Liver (tissue), 3 donors: ENCODE measurements at regions not wholly inside any gene's neighbourhood (a gene's known extent, or its start where the extent isn't known, plus 50 kb on each side); places are given as distances from the start of the nearest gene placed in this dataset.
A peak's percentile ranks its signal among the peaks of the same experiment; 100 is the strongest.

Experiments used
- ATF3 ChIP-seq: IDR thresholded peaks from 2 replicates; pipeline ENCODE4 v1.6.1; 2016; ENCODE audit warnings: antibody characterized with exemption
- CTCF ChIP-seq: fragments of 150-350 bp; IDR thresholded peaks from 2 replicates; pipeline ENCODE4 v1.5.1; 2017; ENCODE audit warnings: improper control_type of control experiment, low read depth, low read length; ENCODE audit not compliant: missing input control
- EGR1 ChIP-seq, 2 donors: IDR thresholded peaks; 2 replicates each; pipeline ENCODE4 v1.6.1; 2016 to 2018; ENCODE audit warnings: antibody characterized with exemption in 2 of 2, low read depth in 2 of 2
- FOXA1 ChIP-seq: IDR thresholded peaks from 2 replicates; pipeline ENCODE4 v1.6.1; 2016; ENCODE audit warnings: antibody characterized with exemption
- GABPA ChIP-seq, 2 donors: IDR thresholded peaks in 1 of 2; conservative IDR thresholded peaks in 1 of 2; 2 replicates each; pipeline ENCODE4 v1.6.1; 2016; ENCODE audit warnings: antibody characterized with exemption in 2 of 2, mild to moderate bottlenecking in 1 of 2, moderate library complexity in 1 of 2
- JUND ChIP-seq, 2 donors: IDR thresholded peaks; 2 replicates each; pipeline ENCODE4 v1.6.1; 2016; ENCODE audit warnings: antibody characterized with exemption in 2 of 2
- MAX ChIP-seq: IDR thresholded peaks from 2 replicates; pipeline ENCODE4 v1.6.1; 2016; ENCODE audit warnings: antibody characterized with exemption
- NR2F2 ChIP-seq: IDR thresholded peaks from 2 replicates; pipeline ENCODE4 v1.6.1; 2016; ENCODE audit warnings: antibody characterized with exemption
- RAD21 ChIP-seq, 2 donors: IDR thresholded peaks; 2 replicates each; pipeline ENCODE4 v1.6.1; 2016; ENCODE audit warnings: antibody characterized with exemption in 2 of 2, mild to moderate bottlenecking in 2 of 2
- SP1 ChIP-seq: IDR thresholded peaks from 2 replicates; pipeline ENCODE4 v1.6.1; 2018; ENCODE audit warnings: antibody characterized with exemption, mild to moderate bottlenecking
- YY1 ChIP-seq: IDR thresholded peaks from 2 replicates; pipeline ENCODE4 v1.6.1; 2016; ENCODE audit warnings: antibody characterized with exemption, mild to moderate bottlenecking
- TF ChIP-seq, protein P1 (sequence below): IDR thresholded peaks from 2 replicates; pipeline ENCODE4 v1.6.1; 2016; ENCODE audit warnings: antibody characterized with exemption, mild to moderate bottlenecking
- donor health status: healthy.
- donor health status: healthy.

GRCh38 chr12:24081092-24081529 lies 131.6 kb upstream of the SOX5 start:
- TF ChIP-seq CTCF (no peak), SP1 (no peak), JUND (IDR thresholded peaks at IDR 0.05) (no peak), MAX (no peak), RAD21 (IDR thresholded peaks at IDR 0.05) (no peak), YY1 (peak; percentile 64), GABPA (IDR thresholded peaks at IDR 0.05 in 1 of 2, conservative IDR thresholded peaks at IDR 0.05 in 1 of 2) (no peak), ATF3 (no peak), FOXA1 (no peak), EGR1 (IDR thresholded peaks at IDR 0.05; ENCODE audit: low read depth in 2 of 2) (no peak), NR2F2 (no peak)
- TF ChIP-seq, protein P1, sequence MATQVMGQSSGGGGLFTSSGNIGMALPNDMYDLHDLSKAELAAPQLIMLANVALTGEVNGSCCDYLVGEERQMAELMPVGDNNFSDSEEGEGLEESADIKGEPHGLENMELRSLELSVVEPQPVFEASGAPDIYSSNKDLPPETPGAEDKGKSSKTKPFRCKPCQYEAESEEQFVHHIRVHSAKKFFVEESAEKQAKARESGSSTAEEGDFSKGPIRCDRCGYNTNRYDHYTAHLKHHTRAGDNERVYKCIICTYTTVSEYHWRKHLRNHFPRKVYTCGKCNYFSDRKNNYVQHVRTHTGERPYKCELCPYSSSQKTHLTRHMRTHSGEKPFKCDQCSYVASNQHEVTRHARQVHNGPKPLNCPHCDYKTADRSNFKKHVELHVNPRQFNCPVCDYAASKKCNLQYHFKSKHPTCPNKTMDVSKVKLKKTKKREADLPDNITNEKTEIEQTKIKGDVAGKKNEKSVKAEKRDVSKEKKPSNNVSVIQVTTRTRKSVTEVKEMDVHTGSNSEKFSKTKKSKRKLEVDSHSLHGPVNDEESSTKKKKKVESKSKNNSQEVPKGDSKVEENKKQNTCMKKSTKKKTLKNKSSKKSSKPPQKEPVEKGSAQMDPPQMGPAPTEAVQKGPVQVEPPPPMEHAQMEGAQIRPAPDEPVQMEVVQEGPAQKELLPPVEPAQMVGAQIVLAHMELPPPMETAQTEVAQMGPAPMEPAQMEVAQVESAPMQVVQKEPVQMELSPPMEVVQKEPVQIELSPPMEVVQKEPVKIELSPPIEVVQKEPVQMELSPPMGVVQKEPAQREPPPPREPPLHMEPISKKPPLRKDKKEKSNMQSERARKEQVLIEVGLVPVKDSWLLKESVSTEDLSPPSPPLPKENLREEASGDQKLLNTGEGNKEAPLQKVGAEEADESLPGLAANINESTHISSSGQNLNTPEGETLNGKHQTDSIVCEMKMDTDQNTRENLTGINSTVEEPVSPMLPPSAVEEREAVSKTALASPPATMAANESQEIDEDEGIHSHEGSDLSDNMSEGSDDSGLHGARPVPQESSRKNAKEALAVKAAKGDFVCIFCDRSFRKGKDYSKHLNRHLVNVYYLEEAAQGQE = no peak
